GM12878 (cell line): ENCODE measurements at regions not wholly inside any gene's neighbourhood (a gene's known extent, or its start where the extent isn't known, plus 50 kb on each side); places are given as distances from the start of the nearest gene placed in this dataset.

Experiments used
- ATAC-seq: fragments of 200-7000 bp; cut with Tn5 transposase; 3 replicates; pipeline ENCODE4 v1.9.1; 2020; ENCODE audit warnings: mild to moderate bottlenecking, moderate library complexity
- BruUV-seq: library from RNA; stranded (reverse); fragments of 400-500 nt; replicated peaks from 2 replicates; lab custom pipeline; 2021; lab: Mats Ljungman, UMichigan
- CTCF ChIA-PET: fragments of 300-600 bp; sonication (Branson Sonifier 250); formaldehyde crosslinking; extraction: SDS; loops from one replicate; lab custom pipeline; 2021; ENCODE audit warnings: inconsistent platforms; lab: Yijun Ruan, JAX
- POLR2A ChIA-PET: fragments of 350-600 bp; formaldehyde crosslinking; extraction: SDS; loops from one replicate; lab custom pipeline; 2021; ENCODE audit warnings: inconsistent platforms; lab: Charles Lee
- RAD21 ChIA-PET: fragments of 300-600 bp; sonication (Branson Sonifier 250); formaldehyde crosslinking; loops from one replicate; lab custom pipeline; 2023; ENCODE audit warnings: antibody characterized with exemption; ENCODE audit not compliant: unreplicated experiment; lab: Charles Lee
- SMC1A ChIA-PET: fragments of 300-600 bp; sonication (Branson Sonifier 250); formaldehyde crosslinking; loops from one replicate; lab custom pipeline; 2023; ENCODE audit not compliant: unreplicated experiment, uncharacterized antibody; lab: Charles Lee
- DNase-seq: peaks from one replicate; pipeline ENCODE4 v3.0.0-alpha.2; 2011; ENCODE audit warnings: low read depth, low spot score
- FAIRE-seq: peaks from 3 replicates; lab custom pipeline; 2011; peaks lifted over from hg19 to GRCh38; lab: Jason Lieb, UNC
- H2AFZ ChIP-seq: 2 replicates; pipeline ENCODE4 v1.6.0; 2011; ENCODE audit warnings: low read depth, low read length, control low read depth; ENCODE audit not compliant: control insufficient read depth
- H3K27ac ChIP-seq: 2 replicates; pipeline ENCODE4 v1.5.1; 2011; ENCODE audit warnings: control low read depth; ENCODE audit not compliant: control insufficient read depth, insufficient read depth
- H3K27me3 ChIP-seq, 2 experiments: replicated peaks in 1 of 2; 2 replicates each; pipeline versions ENCODE4 v1.6.0 to v1.6.1; 2011; ENCODE audit warnings: low read length in 1 of 2; ENCODE audit not compliant: control insufficient read depth in 2 of 2, insufficient read depth in 2 of 2
- H3K36me3 ChIP-seq, 2 experiments: 2 replicates each; pipeline ENCODE4 v1.5.1; 2011; ENCODE audit warnings: low read length in 1 of 2; ENCODE audit not compliant: control insufficient read depth in 2 of 2, insufficient read depth in 2 of 2
- H3K4me1 ChIP-seq: 2 replicates; pipeline ENCODE4 v1.6.1; 2011; ENCODE audit warnings: mild to moderate bottlenecking, low read length, moderate library complexity, mixed read lengths; ENCODE audit not compliant: control insufficient read depth, insufficient read depth
- H3K4me2 ChIP-seq: 2 replicates; pipeline ENCODE4 v1.6.0; 2011; ENCODE audit warnings: control low read depth; ENCODE audit not compliant: control insufficient read depth, insufficient read depth
- H3K4me3 ChIP-seq: fragments of 200-600 bp; sonication (generic); 2 replicates; pipeline ENCODE4 v1.5.1; 2016
- H3K79me2 ChIP-seq: 2 replicates; pipeline ENCODE4 v1.6.0; 2011; ENCODE audit warnings: low read length; ENCODE audit not compliant: control insufficient read depth, insufficient read depth
- H3K9ac ChIP-seq: 2 replicates; pipeline ENCODE4 v1.8.0; 2011; ENCODE audit warnings: low read length, control low read depth, mixed read lengths; ENCODE audit not compliant: control insufficient read depth, insufficient read depth
- H3K9me3 ChIP-seq: replicated peaks from 3 replicates; pipeline ENCODE4 v1.5.1; 2011; ENCODE audit warnings: mild to moderate bottlenecking, low read length; ENCODE audit not compliant: control insufficient read depth, insufficient read depth
- H4K20me1 ChIP-seq: 2 replicates; pipeline ENCODE4 v1.6.0; 2011; ENCODE audit not compliant: control insufficient read depth, insufficient read depth
- BACH1 ChIP-seq: fragments of 450-650 bp; IDR thresholded peaks from 2 replicates; pipeline ENCODE4 v1.6.1; 2017; ENCODE audit warnings: mild to moderate bottlenecking, borderline replicate concordance
- EZH2 ChIP-seq: IDR thresholded peaks from 2 replicates; pipeline ENCODE4 v1.6.1; 2012; ENCODE audit warnings: low read depth, mild to moderate bottlenecking, control low read depth, inconsistent platforms, low read length, borderline replicate concordance; ENCODE audit not compliant: control insufficient read depth
- IRF5 ChIP-seq: fragments of 450-650 bp; IDR thresholded peaks from 2 replicates; pipeline ENCODE4 v1.6.1; 2017; ENCODE audit warnings: borderline replicate concordance
- KAT2A ChIP-seq: conservative IDR thresholded peaks from 2 replicates; pipeline ENCODE4 v1.6.1; 2011; ENCODE audit warnings: low read depth, low read length; ENCODE audit not compliant: control insufficient read depth
- LARP7 ChIP-seq: fragments of 450-650 bp; IDR thresholded peaks from 2 replicates; pipeline ENCODE4 v1.6.1; 2017; ENCODE audit warnings: mild to moderate bottlenecking
- MLLT1 ChIP-seq: fragments of 450-650 bp; IDR thresholded peaks from 2 replicates; pipeline ENCODE4 v1.6.1; 2016; ENCODE audit warnings: mild to moderate bottlenecking
- NBN ChIP-seq: fragments of 450-650 bp; IDR thresholded peaks from 2 replicates; pipeline ENCODE4 v1.6.1; 2016
- PRDM15 ChIP-seq: fragments of 450-650 bp; formaldehyde crosslinking; IDR thresholded peaks from 2 replicates; pipeline ENCODE4 v1.4.0; 2020; ENCODE audit warnings: mild to moderate bottlenecking, moderate library complexity
- SMC3 ChIP-seq: IDR thresholded peaks from 2 replicates; pipeline ENCODE4 v1.6.1; 2011; ENCODE audit warnings: low read length, improper control_type of control experiment, borderline replicate concordance
- SREBF1 ChIP-seq: IDR thresholded peaks from 2 replicates; pipeline ENCODE4 v1.6.1; 2012; ENCODE audit warnings: mild to moderate bottlenecking, low read length
- YY1 ChIP-seq: IDR thresholded peaks from 2 replicates; pipeline ENCODE4 v1.6.1; 2011; ENCODE audit warnings: low read depth, mild to moderate bottlenecking, low read length
- ZBED1 ChIP-seq: IDR thresholded peaks from 2 replicates; pipeline ENCODE4 v1.6.1; 2016; ENCODE audit warnings: borderline replicate concordance
- ZBTB33 ChIP-seq: fragments of 450-650 bp; IDR thresholded peaks from 2 replicates; pipeline ENCODE4 v1.6.1; 2017; ENCODE audit warnings: mild to moderate bottlenecking
- WGBS: methylation state at CpG from one replicate; pipeline ENCODE4 v1.1.6; 2016; ENCODE audit warnings: low lambda C conversion rate; ENCODE audit not compliant: insufficient replicate concordance, insufficient coverage; ENCODE audit errors: missing lambda C conversion rate; 5-methylcytosine and 5-hydroxymethylcytosine counted together
- in situ Hi-C: fragments of 300-500 bp; cut with MboI; formaldehyde crosslinking; loops from 9 replicates; pipeline ENCODE4 v1.14.3; 2018; ENCODE audit warnings: mixed read lengths
- intact Hi-C: fragments of 100-400 bp; cut with micrococcal nuclease; formaldehyde crosslinking; loops from one replicate; pipeline ENCODE4 v1.14.2; 2022; ENCODE audit not compliant: unreplicated experiment

GRCh38 chr6:120735641-120736040 lies 598.6 kb downstream of the TBC1D32 start:
- Histone ChIP-seq H3K79me2 (no peaks in the 10 kb centered on the region), H3K4me3 (no peak overlapping the region), H3K9me3 (no peaks in the 10 kb centered on the region), H3K4me1 (no peaks in the 10 kb centered on the region), H3K9ac (no peak overlapping the region), H2AFZ (no peak overlapping the region), H4K20me1 (no peaks in the 10 kb centered on the region), H3K27ac (no peak overlapping the region), H3K36me3 (no peaks in the 10 kb centered on the region), H3K27me3 (no peaks in the 10 kb centered on the region), H3K4me2 (no peak overlapping the region)
- TF ChIP-seq SMC3 (no peak), EZH2 (no peak), NBN (no peak), LARP7 (no peak), SREBF1 (no peak), PRDM15 (no peak), IRF5 (no peak), ZBED1 (no peak), YY1 (no peak), ZBTB33 (no peak), KAT2A (no peak), BACH1 (no peak), MLLT1 (no peak)
- SMC1A ChIA-PET = no interaction called here
- RAD21 ChIA-PET = no interaction called here
- FAIRE-seq (no peak), DNase-seq (no peak), ATAC-seq (no peak)
- intact Hi-C loops = no loop called here
- no TSS peak for BruUV-seq
- in situ Hi-C loops = no loop called here
- CTCF ChIA-PET = no interaction called here
- POLR2A ChIA-PET = no interaction called here
- WGBS = 17% methylated on average over 2 of the region's 2 CpGs
